GM23338 (cell line): ENCODE measurements at regions not wholly inside any gene's neighbourhood (a gene's known extent, or its start where the extent isn't known, plus 50 kb on each side); places are given as distances from the start of the nearest gene placed in this dataset.

Experiments used
- ATAC-seq: fragments of 200-7000 bp; cut with Tn5 transposase; 3 replicates; pipeline ENCODE4 v1.9.1; 2020
- DNase-seq: peaks from one replicate; pipeline ENCODE4 v3.0.0-alpha.2; 2015; ENCODE audit warnings: low spot score
- H2AFZ ChIP-seq: fragments of 200-600 bp; sonication (generic); 2 replicates; pipeline ENCODE4 v1.8.0; 2016; ENCODE audit warnings: antibody characterized with exemption, mild to moderate bottlenecking, moderate library complexity
- H3F3A ChIP-seq: fragments of 200-600 bp; sonication (generic); replicated peaks from 2 replicates; pipeline ENCODE4 v1.8.0; 2017; ENCODE audit warnings: antibody characterized with exemption, mixed run types, low read depth
- H3K27ac ChIP-seq: fragments of 200-600 bp; sonication (generic); 2 replicates; pipeline ENCODE4 v1.6.1; 2016; ENCODE audit warnings: low read depth
- H3K27me3 ChIP-seq: fragments of 200-600 bp; sonication (generic); 2 replicates; pipeline ENCODE4 v1.8.0; 2016; ENCODE audit warnings: mild to moderate bottlenecking, mixed run types, moderate library complexity; ENCODE audit not compliant: insufficient read depth
- H3K36me3 ChIP-seq: fragments of 200-600 bp; sonication (generic); 2 replicates; pipeline ENCODE4 v1.8.0; 2016; ENCODE audit warnings: mild to moderate bottlenecking; ENCODE audit not compliant: insufficient read depth
- H3K4me1 ChIP-seq: fragments of 200-600 bp; sonication (generic); 2 replicates; pipeline ENCODE4 v1.8.0; 2016; ENCODE audit warnings: mild to moderate bottlenecking, moderate library complexity; ENCODE audit not compliant: insufficient read depth
- H3K4me2 ChIP-seq: fragments of 200-600 bp; sonication (generic); 2 replicates; pipeline ENCODE4 v1.7.1; 2017; ENCODE audit warnings: mixed run types
- H3K4me3 ChIP-seq: fragments of 200-600 bp; sonication (generic); 2 replicates; pipeline ENCODE4 v1.6.1; 2016; ENCODE audit warnings: mixed run types
- H3K79me2 ChIP-seq: fragments of 200-600 bp; sonication (generic); replicated peaks from 2 replicates; pipeline ENCODE4 v1.8.0; 2017; ENCODE audit warnings: mild to moderate bottlenecking; ENCODE audit not compliant: insufficient read depth
- H3K9me2 ChIP-seq: fragments of 200-600 bp; sonication (generic); 2 replicates; pipeline ENCODE4 v1.8.0; 2017; ENCODE audit not compliant: insufficient read depth
- H4K20me1 ChIP-seq: fragments of 200-600 bp; sonication (generic); replicated peaks from 2 replicates; pipeline ENCODE4 v1.8.0; 2017; ENCODE audit warnings: mild to moderate bottlenecking; ENCODE audit not compliant: insufficient read depth
- H3K27ac Mint-ChIP-seq: 2 replicates; pipeline ENCODE4 v1.8.0; 2020; ENCODE audit warnings: inconsistent platforms, mild to moderate bottlenecking, moderate library complexity, mixed read lengths
- H3K27me3 Mint-ChIP-seq: 3 replicates; pipeline ENCODE4 v1.8.0; 2022; ENCODE audit warnings: low read depth, mild to moderate bottlenecking, moderate library complexity, mixed read lengths, inconsistent platforms; ENCODE audit not compliant: insufficient read depth, poor library complexity
- H3K36me3 Mint-ChIP-seq: 3 replicates; pipeline ENCODE4 v1.8.0; 2021; ENCODE audit warnings: low read depth, mild to moderate bottlenecking, inconsistent platforms, moderate library complexity, mixed read lengths
- H3K4me1 Mint-ChIP-seq: 3 replicates; pipeline ENCODE4 v1.8.0; 2020; ENCODE audit warnings: mild to moderate bottlenecking, inconsistent platforms, mixed read lengths
- H3K4me3 Mint-ChIP-seq: 3 replicates; pipeline ENCODE4 v1.8.0; 2021; ENCODE audit warnings: moderate library complexity, mild to moderate bottlenecking, inconsistent platforms, mixed read lengths
- H3K9me3 Mint-ChIP-seq: 3 replicates; pipeline ENCODE4 v1.8.0; 2020; ENCODE audit warnings: moderate library complexity, mild to moderate bottlenecking, inconsistent platforms, mixed read lengths
- CREB1 ChIP-seq: fragments of 250-450 bp; sonication (Bioruptor Pico); IDR thresholded peaks from 2 replicates; pipeline ENCODE4 v1.5.0; 2020; ENCODE audit warnings: low read depth, mild to moderate bottlenecking, moderate library complexity
- EZH2 ChIP-seq: fragments of 200-600 bp; sonication (generic); IDR thresholded peaks from one replicate; pipeline ENCODE4 v1.8.0; 2017; ENCODE audit warnings: antibody characterized with exemption, mild to moderate bottlenecking, low read depth; ENCODE audit not compliant: unreplicated experiment
- NANOG ChIP-seq: IDR thresholded peaks from 2 replicates; pipeline ENCODE4 v1.6.1; 2016; ENCODE audit warnings: antibody characterized with exemption, borderline replicate concordance
- POLR2AphosphoS5 ChIP-seq: IDR thresholded peaks from 2 replicates; pipeline ENCODE4 v1.6.1; 2016; ENCODE audit warnings: antibody characterized with exemption, low read depth
- STAT1 ChIP-seq: IDR thresholded peaks from one replicate; pipeline ENCODE4 v1.6.1; 2016; ENCODE audit warnings: antibody characterized with exemption; ENCODE audit not compliant: unreplicated experiment
- ZNF114 ChIP-seq: fragments of 250-450 bp; sonication (Bioruptor Pico); IDR thresholded peaks from 2 replicates; pipeline ENCODE4 v1.5.0; 2020; ENCODE audit warnings: mild to moderate bottlenecking, moderate library complexity
- ZNF331 ChIP-seq: fragments of 250-450 bp; sonication (Bioruptor Pico); IDR thresholded peaks from 2 replicates; pipeline ENCODE4 v1.5.0; 2020; ENCODE audit warnings: low read depth, mild to moderate bottlenecking, moderate library complexity
- TF ChIP-seq, protein P1 (sequence below): IDR thresholded peaks from one replicate; pipeline ENCODE4 v1.6.1; 2018; ENCODE audit warnings: antibody characterized with exemption; ENCODE audit not compliant: unreplicated experiment
- TF ChIP-seq, protein P2 (sequence below): IDR thresholded peaks from 2 replicates; pipeline ENCODE4 v1.6.1; 2016; ENCODE audit warnings: antibody characterized with exemption
- TF ChIP-seq, protein P3 (sequence below), 2 experiments: fragments of 200-600 bp in 1 of 2; sonication (generic) in 1 of 2; conservative IDR thresholded peaks; 2 replicates each; pipeline versions ENCODE4 v1.5.1 to v1.6.1; 2016 to 2017; ENCODE audit warnings: antibody characterized with exemption in 2 of 2, low read depth in 2 of 2, mild to moderate bottlenecking in 2 of 2, moderate library complexity in 1 of 2
- TF ChIP-seq, protein P4 (sequence below): fragments of 250-450 bp; sonication (Bioruptor Pico); IDR thresholded peaks from 2 replicates; pipeline ENCODE4 v1.5.0; 2020; ENCODE audit warnings: mild to moderate bottlenecking, moderate library complexity

DNA sequence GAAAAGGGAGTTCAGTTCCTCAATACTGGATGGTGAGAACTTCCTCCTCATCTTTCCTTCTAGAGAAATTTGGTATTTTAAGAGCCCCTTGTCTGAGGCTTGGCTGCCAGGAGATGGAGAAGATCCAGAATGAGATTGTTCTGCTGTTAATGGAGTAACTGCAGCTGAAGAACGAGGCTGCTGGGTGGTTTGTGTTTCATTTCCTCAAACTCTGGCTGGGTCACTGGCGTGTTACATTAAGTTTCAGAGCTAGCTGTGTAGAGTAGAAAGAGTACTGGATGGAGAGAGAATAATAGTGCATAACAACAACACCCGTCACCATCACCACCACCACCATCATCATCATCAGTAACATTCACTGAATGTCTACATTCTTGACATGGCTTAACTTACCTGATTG is 325.0 kb upstream of the TBX3 start (continued):
- TF ChIP-seq, protein P1, sequence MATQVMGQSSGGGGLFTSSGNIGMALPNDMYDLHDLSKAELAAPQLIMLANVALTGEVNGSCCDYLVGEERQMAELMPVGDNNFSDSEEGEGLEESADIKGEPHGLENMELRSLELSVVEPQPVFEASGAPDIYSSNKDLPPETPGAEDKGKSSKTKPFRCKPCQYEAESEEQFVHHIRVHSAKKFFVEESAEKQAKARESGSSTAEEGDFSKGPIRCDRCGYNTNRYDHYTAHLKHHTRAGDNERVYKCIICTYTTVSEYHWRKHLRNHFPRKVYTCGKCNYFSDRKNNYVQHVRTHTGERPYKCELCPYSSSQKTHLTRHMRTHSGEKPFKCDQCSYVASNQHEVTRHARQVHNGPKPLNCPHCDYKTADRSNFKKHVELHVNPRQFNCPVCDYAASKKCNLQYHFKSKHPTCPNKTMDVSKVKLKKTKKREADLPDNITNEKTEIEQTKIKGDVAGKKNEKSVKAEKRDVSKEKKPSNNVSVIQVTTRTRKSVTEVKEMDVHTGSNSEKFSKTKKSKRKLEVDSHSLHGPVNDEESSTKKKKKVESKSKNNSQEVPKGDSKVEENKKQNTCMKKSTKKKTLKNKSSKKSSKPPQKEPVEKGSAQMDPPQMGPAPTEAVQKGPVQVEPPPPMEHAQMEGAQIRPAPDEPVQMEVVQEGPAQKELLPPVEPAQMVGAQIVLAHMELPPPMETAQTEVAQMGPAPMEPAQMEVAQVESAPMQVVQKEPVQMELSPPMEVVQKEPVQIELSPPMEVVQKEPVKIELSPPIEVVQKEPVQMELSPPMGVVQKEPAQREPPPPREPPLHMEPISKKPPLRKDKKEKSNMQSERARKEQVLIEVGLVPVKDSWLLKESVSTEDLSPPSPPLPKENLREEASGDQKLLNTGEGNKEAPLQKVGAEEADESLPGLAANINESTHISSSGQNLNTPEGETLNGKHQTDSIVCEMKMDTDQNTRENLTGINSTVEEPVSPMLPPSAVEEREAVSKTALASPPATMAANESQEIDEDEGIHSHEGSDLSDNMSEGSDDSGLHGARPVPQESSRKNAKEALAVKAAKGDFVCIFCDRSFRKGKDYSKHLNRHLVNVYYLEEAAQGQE = no peak
- no peak for TF ChIP-seq NANOG
- TF ChIP-seq ZNF114 = no peak
- TF ChIP-seq, protein P2, sequence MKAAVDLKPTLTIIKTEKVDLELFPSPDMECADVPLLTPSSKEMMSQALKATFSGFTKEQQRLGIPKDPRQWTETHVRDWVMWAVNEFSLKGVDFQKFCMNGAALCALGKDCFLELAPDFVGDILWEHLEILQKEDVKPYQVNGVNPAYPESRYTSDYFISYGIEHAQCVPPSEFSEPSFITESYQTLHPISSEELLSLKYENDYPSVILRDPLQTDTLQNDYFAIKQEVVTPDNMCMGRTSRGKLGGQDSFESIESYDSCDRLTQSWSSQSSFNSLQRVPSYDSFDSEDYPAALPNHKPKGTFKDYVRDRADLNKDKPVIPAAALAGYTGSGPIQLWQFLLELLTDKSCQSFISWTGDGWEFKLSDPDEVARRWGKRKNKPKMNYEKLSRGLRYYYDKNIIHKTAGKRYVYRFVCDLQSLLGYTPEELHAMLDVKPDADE = no peak
- TF ChIP-seq EZH2 = no peak
- TF ChIP-seq ZNF331 = no peak
- TF ChIP-seq, protein P3, sequence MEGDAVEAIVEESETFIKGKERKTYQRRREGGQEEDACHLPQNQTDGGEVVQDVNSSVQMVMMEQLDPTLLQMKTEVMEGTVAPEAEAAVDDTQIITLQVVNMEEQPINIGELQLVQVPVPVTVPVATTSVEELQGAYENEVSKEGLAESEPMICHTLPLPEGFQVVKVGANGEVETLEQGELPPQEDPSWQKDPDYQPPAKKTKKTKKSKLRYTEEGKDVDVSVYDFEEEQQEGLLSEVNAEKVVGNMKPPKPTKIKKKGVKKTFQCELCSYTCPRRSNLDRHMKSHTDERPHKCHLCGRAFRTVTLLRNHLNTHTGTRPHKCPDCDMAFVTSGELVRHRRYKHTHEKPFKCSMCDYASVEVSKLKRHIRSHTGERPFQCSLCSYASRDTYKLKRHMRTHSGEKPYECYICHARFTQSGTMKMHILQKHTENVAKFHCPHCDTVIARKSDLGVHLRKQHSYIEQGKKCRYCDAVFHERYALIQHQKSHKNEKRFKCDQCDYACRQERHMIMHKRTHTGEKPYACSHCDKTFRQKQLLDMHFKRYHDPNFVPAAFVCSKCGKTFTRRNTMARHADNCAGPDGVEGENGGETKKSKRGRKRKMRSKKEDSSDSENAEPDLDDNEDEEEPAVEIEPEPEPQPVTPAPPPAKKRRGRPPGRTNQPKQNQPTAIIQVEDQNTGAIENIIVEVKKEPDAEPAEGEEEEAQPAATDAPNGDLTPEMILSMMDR (conservative IDR thresholded peaks at IDR 0.05; ENCODE audit: low read depth in 2 of 2) = no peak
- TF ChIP-seq STAT1 = no peak

DNA sequence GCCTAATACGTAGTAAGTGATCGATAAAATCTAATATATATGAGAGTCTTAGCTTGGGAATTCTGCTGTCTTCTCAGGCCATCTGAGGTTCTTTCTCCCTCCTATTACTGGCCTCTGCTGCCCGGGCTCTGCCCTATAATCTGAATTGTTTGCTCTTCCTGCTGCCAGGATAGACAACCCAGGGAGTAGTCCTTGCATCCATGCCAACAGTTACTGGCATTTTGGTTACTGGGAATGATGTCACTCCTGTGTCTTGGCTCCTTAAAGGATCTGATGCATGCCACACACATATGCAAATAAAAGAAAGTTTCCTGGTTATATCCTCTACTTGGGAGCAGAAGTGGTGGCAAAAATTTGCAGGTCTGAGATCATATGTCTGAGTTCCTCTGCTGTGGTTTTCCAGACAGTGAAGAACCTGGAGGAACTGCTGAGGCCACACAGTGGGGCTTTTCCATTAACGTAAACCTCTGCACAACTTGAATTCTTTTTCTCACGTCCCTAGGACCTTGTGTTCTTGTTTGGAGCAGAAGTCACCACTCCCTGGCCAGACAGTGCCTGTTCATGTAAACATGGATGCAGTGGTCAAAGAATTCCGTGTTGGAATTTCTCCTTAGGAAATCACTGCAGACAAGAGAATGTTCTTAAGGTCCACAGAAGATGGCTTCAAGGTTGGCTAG is 320.6 kb upstream of the TBX3 start:
- Mint-ChIP-seq H3K4me1 (no peaks in the 10 kb centered on the region), H3K27ac (no peak overlapping the region), H3K36me3 (no peaks in the 10 kb centered on the region), H3K27me3 (peaks cover 2% of the 10 kb centered on the region), H3K9me3 (no peaks in the 10 kb centered on the region), H3K4me3 (no peak overlapping the region)
- DNase-seq = no peak
- H3K36me3 ChIP-seq = no peaks in the 10 kb centered on the region
- no peaks in the 10 kb centered on the region for H3K79me2 ChIP-seq
- no peak for ATAC-seq
- H3K4me2 ChIP-seq = no peak overlapping the region
- H4K20me1 ChIP-seq = no peaks in the 10 kb centered on the region
- H3K27ac ChIP-seq = no peak overlapping the region
- no peaks in the 10 kb centered on the region for H3K4me1 ChIP-seq
- H3K9me2 ChIP-seq = peaks cover 4% of the 10 kb centered on the region; the same call in 1 of the 2 replicates
- H3F3A ChIP-seq = no peaks in the 10 kb centered on the region
- H3K4me3 ChIP-seq = no peak overlapping the region
- no peak overlapping the region for H2AFZ ChIP-seq
- no peaks in the 10 kb centered on the region for H3K27me3 ChIP-seq
- no peak for TF ChIP-seq EZH2
- no peak for TF ChIP-seq STAT1
- no peak for TF ChIP-seq CREB1 (CRISPR knock-in tag)
- TF ChIP-seq, protein P2 = no peak
- TF ChIP-seq, protein P4, sequence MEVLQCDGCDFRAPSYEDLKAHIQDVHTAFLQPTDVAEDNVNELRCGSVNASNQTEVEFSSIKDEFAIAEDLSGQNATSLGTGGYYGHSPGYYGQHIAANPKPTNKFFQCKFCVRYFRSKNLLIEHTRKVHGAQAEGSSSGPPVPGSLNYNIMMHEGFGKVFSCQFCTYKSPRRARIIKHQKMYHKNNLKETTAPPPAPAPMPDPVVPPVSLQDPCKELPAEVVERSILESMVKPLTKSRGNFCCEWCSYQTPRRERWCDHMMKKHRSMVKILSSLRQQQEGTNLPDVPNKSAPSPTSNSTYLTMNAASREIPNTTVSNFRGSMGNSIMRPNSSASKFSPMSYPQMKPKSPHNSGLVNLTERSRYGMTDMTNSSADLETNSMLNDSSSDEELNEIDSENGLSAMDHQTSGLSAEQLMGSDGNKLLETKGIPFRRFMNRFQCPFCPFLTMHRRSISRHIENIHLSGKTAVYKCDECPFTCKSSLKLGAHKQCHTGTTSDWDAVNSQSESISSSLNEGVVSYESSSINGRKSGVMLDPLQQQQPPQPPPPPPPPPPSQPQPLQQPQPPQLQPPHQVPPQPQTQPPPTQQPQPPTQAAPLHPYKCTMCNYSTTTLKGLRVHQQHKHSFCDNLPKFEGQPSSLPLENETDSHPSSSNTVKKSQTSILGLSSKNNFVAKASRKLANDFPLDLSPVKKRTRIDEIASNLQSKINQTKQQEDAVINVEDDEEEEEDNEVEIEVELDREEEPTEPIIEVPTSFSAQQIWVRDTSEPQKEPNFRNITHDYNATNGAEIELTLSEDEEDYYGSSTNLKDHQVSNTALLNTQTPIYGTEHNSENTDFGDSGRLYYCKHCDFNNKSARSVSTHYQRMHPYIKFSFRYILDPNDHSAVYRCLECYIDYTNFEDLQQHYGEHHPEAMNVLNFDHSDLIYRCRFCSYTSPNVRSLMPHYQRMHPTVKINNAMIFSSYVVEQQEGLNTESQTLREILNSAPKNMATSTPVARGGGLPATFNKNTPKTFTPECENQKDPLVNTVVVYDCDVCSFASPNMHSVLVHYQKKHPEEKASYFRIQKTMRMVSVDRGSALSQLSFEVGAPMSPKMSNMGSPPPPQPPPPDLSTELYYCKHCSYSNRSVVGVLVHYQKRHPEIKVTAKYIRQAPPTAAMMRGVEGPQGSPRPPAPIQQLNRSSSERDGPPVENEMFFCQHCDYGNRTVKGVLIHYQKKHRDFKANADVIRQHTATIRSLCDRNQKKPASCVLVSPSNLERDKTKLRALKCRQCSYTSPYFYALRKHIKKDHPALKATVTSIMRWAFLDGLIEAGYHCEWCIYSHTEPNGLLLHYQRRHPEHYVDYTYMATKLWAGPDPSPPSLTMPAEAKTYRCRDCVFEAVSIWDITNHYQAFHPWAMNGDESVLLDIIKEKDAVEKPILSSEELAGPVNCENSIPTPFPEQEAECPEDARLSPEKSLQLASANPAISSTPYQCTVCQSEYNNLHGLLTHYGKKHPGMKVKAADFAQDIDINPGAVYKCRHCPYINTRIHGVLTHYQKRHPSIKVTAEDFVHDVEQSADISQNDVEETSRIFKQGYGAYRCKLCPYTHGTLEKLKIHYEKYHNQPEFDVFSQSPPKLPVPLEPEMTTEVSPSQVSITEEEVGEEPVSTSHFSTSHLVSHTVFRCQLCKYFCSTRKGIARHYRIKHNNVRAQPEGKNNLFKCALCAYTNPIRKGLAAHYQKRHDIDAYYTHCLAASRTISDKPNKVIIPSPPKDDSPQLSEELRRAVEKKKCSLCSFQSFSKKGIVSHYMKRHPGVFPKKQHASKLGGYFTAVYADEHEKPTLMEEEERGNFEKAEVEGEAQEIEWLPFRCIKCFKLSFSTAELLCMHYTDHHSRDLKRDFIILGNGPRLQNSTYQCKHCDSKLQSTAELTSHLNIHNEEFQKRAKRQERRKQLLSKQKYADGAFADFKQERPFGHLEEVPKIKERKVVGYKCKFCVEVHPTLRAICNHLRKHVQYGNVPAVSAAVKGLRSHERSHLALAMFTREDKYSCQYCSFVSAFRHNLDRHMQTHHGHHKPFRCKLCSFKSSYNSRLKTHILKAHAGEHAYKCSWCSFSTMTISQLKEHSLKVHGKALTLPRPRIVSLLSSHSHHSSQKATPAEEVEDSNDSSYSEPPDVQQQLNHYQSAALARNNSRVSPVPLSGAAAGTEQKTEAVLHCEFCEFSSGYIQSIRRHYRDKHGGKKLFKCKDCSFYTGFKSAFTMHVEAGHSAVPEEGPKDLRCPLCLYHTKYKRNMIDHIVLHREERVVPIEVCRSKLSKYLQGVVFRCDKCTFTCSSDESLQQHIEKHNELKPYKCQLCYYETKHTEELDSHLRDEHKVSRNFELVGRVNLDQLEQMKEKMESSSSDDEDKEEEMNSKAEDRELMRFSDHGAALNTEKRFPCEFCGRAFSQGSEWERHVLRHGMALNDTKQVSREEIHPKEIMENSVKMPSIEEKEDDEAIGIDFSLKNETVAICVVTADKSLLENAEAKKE (CRISPR knock-in tag) = no peak
- TF ChIP-seq POLR2AphosphoS5 = no peak
